Muscle layer of duodenum (tissue), 2 donors: ENCODE measurements at regions not wholly inside any gene's neighbourhood (a gene's known extent, or its start where the extent isn't known, plus 50 kb on each side); places are given as distances from the start of the nearest gene placed in this dataset.

Experiments used
- H3K27ac ChIP-seq: one replicate; pipeline ENCODE4 v1.7.0; 2013; ENCODE audit warnings: mild to moderate bottlenecking, low read length
- H3K27me3 ChIP-seq: one replicate; pipeline ENCODE4 v1.7.0; 2013; ENCODE audit warnings: low read depth, mild to moderate bottlenecking, control low read depth, low read length
- H3K36me3 ChIP-seq, 2 donors: one replicate each; pipeline ENCODE4 v1.7.0; 2013; ENCODE audit warnings: low read length in 2 of 2, control low read depth in 1 of 2, mild to moderate bottlenecking in 1 of 2; ENCODE audit not compliant: insufficient read depth in 2 of 2, control insufficient read depth in 1 of 2
- H3K4me1 ChIP-seq, 2 donors: one replicate each; pipeline ENCODE4 v1.7.0; 2013; ENCODE audit warnings: low read length in 2 of 2, mild to moderate bottlenecking in 2 of 2, control low read depth in 1 of 2, moderate library complexity in 1 of 2; ENCODE audit not compliant: insufficient read depth in 2 of 2, control insufficient read depth in 1 of 2
- H3K4me3 ChIP-seq, 2 donors: one replicate each; pipeline ENCODE4 v1.7.0; 2013; ENCODE audit warnings: low read length in 2 of 2, low read depth in 1 of 2, mild to moderate bottlenecking in 1 of 2
- H3K9me3 ChIP-seq, 2 donors: one replicate each; pipeline ENCODE4 v1.7.0; 2013; ENCODE audit warnings: low read length in 2 of 2, control low read depth in 1 of 2, mild to moderate bottlenecking in 1 of 2; ENCODE audit not compliant: control insufficient read depth in 1 of 2
- donor health status: healthy.

DNA sequence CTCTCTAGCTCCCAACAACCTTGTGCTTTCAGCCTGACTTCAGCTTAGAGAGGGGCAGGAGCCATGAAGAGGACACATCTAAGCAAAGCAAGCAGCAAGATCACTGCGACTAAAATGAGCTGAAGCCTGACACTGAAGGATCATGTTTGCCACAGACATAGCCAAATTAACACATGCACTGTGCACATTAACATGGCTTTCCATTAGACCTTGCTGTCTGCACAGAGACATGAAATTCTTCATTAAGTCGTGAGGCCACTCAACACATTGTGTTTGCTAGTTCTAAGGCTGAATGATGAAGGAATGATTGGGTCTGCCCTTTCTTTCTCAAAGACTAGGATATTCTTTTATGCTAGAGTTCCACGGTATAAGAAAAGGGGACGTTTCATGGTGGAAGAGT lies 558.3 kb upstream of the PSMD7 start:
- Histone ChIP-seq H3K4me1 (no peaks in the 10 kb centered on the region), H3K27me3 (no peaks in the 10 kb centered on the region), H3K27ac (no peak overlapping the region), H3K36me3 (no peaks in the 10 kb centered on the region), H3K9me3 (peaks cover 0 to 7% of the 10 kb centered on the region in 2 donors), H3K4me3 (no peak overlapping the region)

DNA sequence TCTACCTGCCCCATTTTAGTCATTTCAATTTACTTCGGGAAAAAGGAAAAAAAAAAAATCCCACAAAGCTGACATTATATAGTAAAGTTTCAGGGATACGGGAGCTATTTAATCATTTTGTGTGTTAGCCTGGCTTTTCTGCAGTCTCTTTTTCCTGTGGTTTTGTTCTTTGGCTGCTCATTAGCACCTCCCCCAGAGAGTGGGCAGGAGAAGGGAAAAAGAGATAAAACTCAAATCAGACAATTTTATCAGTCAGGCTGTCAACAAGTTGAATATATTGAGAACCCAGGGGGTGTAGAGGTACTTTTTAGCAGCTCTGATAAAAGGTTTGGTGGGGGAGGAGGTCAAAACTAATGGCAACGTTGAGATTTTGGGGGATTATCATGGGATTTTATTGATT lies 559.0 kb upstream of the PSMD7 start:
- H3K27me3 ChIP-seq = no peaks in the 10 kb centered on the region

GRCh38 chr16:73735954-73736353 lies 560.7 kb upstream of the PSMD7 start:
- no peaks in the 10 kb centered on the region for H3K27me3 ChIP-seq
- no peaks in the 10 kb centered on the region for H3K36me3 ChIP-seq

More for the DNA sequence above, 559.0 kb upstream of the PSMD7 start:
- Histone ChIP-seq H3K27ac (no peak overlapping the region), H3K4me3 (no peak overlapping the region), H3K4me1 (no peaks in the 10 kb centered on the region), H3K36me3 (no peaks in the 10 kb centered on the region), H3K9me3 (peaks cover 0 to 7% of the 10 kb centered on the region in 2 donors)

GRCh38 chr16:73735018-73735417 lies 561.6 kb upstream of the PSMD7 start:
- H3K36me3 ChIP-seq = no peaks in the 10 kb centered on the region
- H3K9me3 ChIP-seq = peaks cover 0 to 7% of the 10 kb centered on the region in 2 donors
- no peak overlapping the region for H3K4me3 ChIP-seq
- H3K27ac ChIP-seq = no peak overlapping the region
- H3K4me1 ChIP-seq = no peaks in the 10 kb centered on the region
- no peaks in the 10 kb centered on the region for H3K27me3 ChIP-seq

More at GRCh38 chr16:73735954-73736353, 560.7 kb upstream of the PSMD7 start:
- no peaks in the 10 kb centered on the region for H3K4me1 ChIP-seq
- no peak overlapping the region for H3K4me3 ChIP-seq
- peaks cover 0 to 7% of the 10 kb centered on the region in 2 donors for H3K9me3 ChIP-seq
- no peak overlapping the region for H3K27ac ChIP-seq

DNA sequence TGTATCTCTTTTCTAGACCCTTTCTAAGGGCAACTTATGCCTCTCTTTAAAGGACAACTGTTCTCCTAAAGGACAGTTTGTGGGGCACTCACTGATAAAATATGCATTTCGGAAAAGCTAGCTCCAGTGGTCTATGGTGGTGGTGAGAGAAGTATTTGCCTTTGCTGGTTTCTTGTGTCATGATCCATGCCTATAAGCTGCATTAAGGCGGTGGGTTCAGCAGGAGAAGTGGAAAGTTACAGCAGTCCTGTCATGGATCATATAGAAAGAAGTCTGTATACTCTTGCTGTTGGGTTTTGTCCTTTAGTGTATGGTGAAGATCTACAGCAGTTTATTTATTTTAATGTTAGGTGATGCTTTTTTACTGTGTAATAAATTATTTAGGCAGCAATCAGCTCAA lies 563.9 kb upstream of the PSMD7 start:
- H3K4me1 ChIP-seq = no peaks in the 10 kb centered on the region
- no peaks in the 10 kb centered on the region for H3K9me3 ChIP-seq

GRCh38 chr16:73732143-73732542 lies 564.5 kb upstream of the PSMD7 start:
- H3K36me3 ChIP-seq = no peaks in the 10 kb centered on the region
- H3K9me3 ChIP-seq = no peaks in the 10 kb centered on the region
- H3K4me3 ChIP-seq = no peak overlapping the region
- H3K4me1 ChIP-seq = no peaks in the 10 kb centered on the region
- no peak overlapping the region for H3K27ac ChIP-seq
- no peaks in the 10 kb centered on the region for H3K27me3 ChIP-seq

More for the DNA sequence above, 563.9 kb upstream of the PSMD7 start:
- no peak overlapping the region for H3K27ac ChIP-seq
- no peak overlapping the region for H3K4me3 ChIP-seq
- no peaks in the 10 kb centered on the region for H3K36me3 ChIP-seq
- no peaks in the 10 kb centered on the region for H3K27me3 ChIP-seq

DNA sequence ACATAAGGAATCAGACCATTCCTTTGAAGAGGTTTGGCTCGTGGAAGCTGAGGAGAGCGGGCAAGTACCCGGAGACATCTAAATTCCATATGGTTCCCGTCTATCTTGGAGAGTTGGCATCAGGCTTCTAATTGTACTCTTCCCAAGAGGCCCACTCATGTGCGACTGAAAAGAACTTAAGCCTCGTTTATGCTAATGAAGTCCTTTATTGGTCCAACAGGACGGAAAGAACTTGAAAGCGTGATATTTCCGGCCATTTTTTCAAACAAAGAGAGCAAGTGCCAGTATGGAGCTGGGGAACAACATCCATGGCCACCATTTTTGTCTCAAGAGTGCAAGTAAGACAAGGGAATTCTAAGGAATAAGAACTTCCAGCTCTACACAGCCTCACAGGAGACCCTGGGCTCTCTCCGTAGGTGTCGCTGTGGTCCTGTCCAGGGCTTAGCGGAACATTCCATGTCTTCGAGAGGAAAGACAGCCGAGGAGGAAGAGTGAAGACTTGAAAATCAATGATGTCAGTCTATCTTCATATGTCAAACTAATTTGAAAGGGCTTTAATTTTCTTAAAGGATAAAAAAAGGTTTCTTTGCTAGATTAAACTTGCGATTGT lies 566.0 kb upstream of the PSMD7 start:
- Histone ChIP-seq H3K27me3 (no peaks in the 10 kb centered on the region), H3K9me3 (no peaks in the 10 kb centered on the region), H3K36me3 (no peaks in the 10 kb centered on the region), H3K4me1 (no peaks in the 10 kb centered on the region), H3K27ac (no peak overlapping the region), H3K4me3 (no peak overlapping the region)

DNA sequence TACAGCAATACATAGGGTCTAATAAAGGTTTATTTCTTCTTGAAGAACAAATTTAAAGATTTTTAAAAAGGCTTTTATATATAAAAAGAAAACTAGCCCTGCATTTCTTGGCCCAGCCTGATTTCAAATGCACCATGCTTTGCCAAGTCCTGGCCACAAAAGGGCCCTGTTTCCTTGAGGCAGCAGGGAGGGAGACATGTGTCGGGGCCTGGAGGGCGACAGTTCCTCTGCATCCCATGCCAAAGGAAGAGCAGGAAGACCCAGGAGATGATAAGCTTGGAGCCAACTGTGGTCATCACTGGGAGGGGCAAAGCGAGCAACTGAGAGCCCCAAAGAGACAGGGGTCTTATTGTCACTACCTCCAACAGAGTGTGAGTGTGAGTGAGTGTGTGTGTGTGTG lies 571.5 kb upstream of the PSMD7 start:
- no peaks in the 10 kb centered on the region for H3K9me3 ChIP-seq
- H3K27me3 ChIP-seq = no peaks in the 10 kb centered on the region
- peaks cover 0 to 6% of the 10 kb centered on the region in 2 donors for H3K4me1 ChIP-seq
- no peak overlapping the region for H3K27ac ChIP-seq
- H3K36me3 ChIP-seq = no peaks in the 10 kb centered on the region
- no peak overlapping the region for H3K4me3 ChIP-seq

- Histone ChIP-seq H3K27ac (no peak overlapping the region), H3K27me3 (no peaks in the 10 kb centered on the region), H3K4me3 (no peak overlapping the region), H3K36me3 (no peaks in the 10 kb centered on the region), H3K4me1 (peaks cover 0 to 6% of the 10 kb centered on the region in 2 donors), H3K9me3 (no peaks in the 10 kb centered on the region)
Measured at GRCh38 chr16:73724503-73724902, 572.1 kb upstream of the PSMD7 start.

DNA sequence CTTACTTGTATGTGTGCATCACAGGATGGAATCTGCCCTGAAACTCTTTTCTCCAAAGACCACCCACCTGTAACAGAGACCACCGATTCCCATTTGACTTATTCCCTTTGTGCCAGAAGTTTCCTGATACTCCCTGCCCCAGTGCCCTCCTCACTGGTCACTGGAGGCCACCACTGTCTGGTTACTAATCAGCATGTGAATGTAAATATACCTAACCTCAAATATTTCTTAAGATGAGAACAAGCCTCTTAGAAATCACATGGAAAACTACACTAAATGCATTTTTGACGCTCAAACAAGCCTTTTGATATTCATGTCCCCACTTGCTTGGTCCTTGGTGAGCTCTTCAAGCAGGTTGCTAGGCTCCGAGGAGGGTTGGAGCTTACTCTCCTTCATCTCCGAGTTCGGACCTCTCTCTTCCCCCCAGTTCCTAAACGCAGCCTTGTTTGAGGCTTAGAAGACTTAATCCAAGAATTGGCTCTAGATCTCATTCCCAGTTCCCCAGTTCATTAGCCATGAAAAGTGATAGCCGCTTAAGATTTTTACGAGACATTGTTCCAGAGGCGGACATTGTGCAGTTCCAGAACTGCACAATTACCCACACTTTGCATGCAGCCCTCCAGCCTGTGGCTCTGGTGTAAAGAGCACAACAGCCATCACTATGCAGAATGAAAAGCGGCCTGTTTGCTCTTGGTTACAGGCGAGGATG lies 579.2 kb upstream of the PSMD7 start:
- Histone ChIP-seq H3K27me3 (no peaks in the 10 kb centered on the region), H3K36me3 (no peaks in the 10 kb centered on the region), H3K9me3 (no peaks in the 10 kb centered on the region), H3K27ac (no peak overlapping the region), H3K4me1 (peaks cover 0 to 10% of the 10 kb centered on the region in 2 donors), H3K4me3 (no peak overlapping the region)

- no peaks in the 10 kb centered on the region for H3K27me3 ChIP-seq
- H3K4me3 ChIP-seq = no peak overlapping the region
- no peak overlapping the region for H3K27ac ChIP-seq
- peaks cover 0 to 13% of the 10 kb centered on the region in 2 donors for H3K4me1 ChIP-seq
- H3K9me3 ChIP-seq = no peaks in the 10 kb centered on the region
- no peaks in the 10 kb centered on the region for H3K36me3 ChIP-seq
Measured at GRCh38 chr16:73714976-73715375, 581.6 kb upstream of the PSMD7 start.
